Globus pallidus (tissue), 1 donor: ENCODE measurements at regions not wholly inside any gene's neighbourhood (a gene's known extent, or its start where the extent isn't known, plus 50 kb on each side); places are given as distances from the start of the nearest gene placed in this dataset.

Experiments used
- DNase-seq: peaks from one replicate; pipeline ENCODE4 v3.0.0-alpha.2; 2015; ENCODE audit warnings: low spot score

GRCh38 chr2:9137379-9138150 lies 69.0 kb upstream of the ASAP2 start:
- DNase-seq = no peak

DNA sequence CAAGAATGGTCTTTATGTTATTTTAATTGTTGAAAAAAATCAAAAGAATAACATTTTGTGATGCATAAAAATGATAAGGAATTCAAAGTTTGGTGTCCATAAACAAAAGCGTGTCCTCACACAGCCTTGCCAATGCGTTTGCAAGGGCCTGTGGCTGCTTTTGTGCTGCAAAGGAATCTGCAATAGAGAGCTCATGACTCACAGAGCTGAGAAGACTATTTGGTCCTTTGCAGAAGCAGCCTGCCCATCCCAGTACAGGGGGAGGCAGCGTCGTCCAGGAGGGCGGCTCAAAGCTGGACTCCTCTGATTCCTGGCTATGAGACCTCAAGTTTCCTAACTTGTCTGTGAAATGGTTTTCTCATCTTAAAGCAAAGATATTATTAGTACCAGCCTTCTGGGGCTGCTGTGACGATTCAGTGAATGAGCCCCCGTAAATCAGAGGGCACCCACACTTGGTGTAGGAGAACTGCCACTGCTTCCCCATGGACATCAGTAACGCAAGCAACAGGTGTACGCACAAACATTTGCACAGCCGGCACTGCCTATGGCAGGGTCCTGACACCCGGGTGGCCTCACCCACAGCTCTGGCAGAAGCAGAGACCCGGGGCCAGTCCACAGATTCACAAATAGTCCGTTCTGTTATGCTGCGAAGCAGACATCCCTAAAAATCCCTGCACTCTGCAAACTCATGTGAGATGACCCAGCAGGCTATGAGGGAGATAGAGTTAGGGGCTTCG lies 70.6 kb upstream of the ASAP2 start:
- no peak for DNase-seq

GRCh38 chr2:9127316-9127715 lies 79.3 kb upstream of the ASAP2 start:
- DNase-seq = no peak

- no peak for DNase-seq
Measured at GRCh38 chr2:9126540-9126939, 80.1 kb upstream of the ASAP2 start.

GRCh38 chr2:9124231-9124741 lies 82.3 kb upstream of the ASAP2 start:
- DNase-seq = no peak

DNA sequence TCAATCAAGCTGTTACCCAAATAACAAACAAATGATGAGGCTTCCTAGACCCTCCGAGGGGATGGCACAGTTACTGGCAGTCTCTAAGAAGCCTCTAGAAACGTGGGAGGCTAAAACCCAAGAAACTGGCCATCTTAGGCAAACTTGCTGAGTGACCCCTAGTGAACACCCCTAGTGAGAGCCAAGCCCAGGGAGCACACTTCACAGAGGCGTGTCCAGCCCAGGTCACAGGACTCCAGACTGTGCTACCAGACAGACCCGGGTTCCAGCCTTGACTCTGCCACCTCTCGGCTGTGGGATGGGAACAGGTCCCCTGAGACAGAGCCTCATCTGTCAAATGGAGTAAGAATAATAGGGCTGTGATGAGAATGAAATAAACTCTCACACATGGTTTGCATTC lies 83.5 kb upstream of the ASAP2 start:
- no peak for DNase-seq

DNA sequence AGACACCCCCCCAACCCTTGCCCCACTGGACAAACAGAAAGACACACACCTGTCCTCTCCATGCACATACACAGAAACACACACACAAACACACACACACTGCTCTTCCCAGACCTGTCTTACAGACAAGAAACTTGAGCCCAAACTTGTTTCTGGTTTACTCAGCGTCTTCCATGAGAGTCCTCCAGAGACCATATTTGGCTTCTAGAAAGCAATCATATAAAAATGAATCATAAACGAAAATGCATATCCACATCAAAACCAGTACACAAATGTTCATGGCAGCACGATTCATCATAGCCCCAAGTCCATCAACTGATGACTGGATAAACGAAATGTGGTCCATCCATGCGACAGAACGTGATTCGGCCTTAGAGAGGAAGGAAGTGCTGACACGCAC lies 84.2 kb upstream of the ASAP2 start:
- no peak for DNase-seq

DNA sequence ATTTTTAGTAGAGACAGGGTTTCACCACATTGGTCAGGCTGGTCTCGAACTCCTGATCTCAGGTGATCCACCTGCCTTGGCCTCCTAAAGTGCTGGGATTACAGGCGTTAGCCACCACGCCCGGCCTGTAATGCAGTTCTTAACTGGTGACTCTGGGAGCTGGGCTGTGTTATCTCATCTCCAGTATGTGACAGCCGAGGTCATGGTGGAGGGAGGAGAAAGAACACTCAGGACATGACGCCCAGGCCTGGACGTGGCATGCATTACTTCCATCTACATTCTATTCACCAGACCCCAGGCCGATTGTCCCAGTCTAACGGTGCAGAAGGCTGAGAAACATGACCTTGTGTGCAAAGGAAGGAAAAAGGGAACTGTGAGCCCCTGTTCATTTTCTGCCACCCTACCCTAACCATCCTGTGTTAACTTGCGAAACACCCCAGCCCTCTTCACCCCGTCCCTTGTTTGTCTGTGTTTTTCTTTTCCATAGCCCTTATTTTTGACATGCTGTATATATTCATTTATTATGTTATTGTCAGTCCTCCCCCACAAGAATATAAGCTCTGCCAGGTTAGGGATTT lies 88.1 kb upstream of the ASAP2 start:
- no peak for DNase-seq

DNA sequence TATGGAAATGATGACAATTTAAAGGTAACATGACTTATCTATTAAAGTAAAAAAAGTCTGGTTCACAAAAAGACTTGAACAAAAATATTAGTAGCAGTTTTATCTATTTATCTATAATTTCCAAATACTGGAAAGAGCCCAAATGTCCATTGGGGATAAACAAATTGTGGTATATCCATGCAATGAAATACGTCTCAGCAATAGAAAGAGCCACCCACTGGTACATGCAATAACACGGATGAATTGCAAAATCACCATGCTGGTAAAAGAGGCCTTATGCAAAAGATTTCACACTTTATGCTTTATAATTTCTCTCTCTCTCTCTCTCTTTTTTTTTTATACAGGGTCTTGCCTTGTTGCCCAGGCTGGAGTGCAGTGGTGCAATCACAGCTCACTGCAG lies 91.4 kb upstream of the ASAP2 start:
- DNase-seq = no peak

- no peak for DNase-seq
Measured at GRCh38 chr2:9114458-9114857, 92.2 kb upstream of the ASAP2 start.

DNA sequence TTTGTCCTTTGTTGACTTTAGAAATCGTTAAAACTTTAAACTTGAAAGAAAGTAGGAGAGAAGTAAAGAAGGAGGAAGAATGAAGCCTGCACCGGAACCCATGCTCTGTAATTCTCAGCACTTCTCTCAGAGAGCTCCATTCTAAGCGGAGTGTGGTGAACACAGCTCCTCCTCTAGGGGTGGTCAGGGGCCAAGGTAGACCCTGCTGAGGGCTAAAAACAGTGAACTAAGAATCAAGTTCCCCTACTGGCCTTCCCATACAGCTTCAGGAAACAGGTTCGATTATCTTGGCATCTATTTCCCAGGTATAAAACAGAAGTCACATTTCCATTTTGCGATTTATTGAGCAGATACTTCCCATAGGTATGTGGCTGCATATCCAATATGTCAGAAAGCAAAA lies 92.7 kb upstream of the ASAP2 start:
- no peak for DNase-seq

DNA sequence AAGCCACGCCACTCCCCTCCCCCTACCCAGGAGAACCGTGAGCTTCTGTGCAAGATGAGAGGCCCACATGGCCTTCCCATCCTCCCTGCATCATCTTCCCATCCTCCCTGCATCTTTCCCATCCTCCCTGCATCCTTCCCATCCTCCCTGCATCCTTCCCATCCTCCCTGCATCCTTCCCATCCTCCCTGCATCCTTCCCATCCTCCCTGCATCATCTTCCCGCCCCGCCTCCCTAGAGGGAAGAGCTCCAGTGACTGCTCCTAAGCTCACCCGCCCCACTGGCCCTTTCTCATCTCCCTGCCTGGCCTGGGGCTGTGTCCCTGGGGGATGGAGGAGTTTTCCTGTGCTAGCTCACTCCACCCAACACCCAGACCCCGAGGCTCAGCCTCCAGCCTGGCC lies 93.3 kb upstream of the ASAP2 start:
- no peak for DNase-seq

DNA sequence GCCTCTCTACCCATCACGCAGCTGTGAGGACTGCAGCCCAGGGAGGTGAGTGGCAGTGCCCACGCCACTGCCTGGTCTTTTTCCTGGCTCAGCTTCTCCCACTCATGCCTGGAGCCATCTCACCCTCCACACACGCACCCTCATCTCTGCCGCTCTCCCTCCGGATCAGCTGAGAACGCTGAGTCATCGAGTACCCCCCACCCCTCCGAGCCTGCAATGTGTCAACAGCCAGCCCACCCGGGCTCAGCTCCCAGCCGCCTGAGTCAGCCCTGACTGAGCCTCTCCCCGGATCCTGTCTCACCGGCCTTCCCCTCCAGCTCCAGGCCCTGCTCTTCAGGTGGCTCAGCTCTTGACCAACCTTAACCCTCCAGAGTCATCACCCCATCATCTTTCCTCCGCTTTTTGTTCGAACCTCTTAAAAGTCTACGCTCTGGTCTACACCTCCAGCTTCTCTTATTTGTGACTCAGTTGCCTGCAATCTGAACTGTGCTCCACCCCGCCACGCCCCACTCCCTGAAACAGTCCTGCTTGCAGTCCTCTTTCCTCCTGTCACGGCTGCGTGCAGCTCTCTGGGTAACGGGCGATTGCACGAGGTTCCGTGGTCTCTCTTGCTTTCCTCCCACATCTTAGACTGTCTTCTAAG lies 94.4 kb upstream of the ASAP2 start:
- DNase-seq = no peak

GRCh38 chr2:9110893-9111569 lies 95.6 kb upstream of the ASAP2 start:
- DNase-seq = no peak

DNA sequence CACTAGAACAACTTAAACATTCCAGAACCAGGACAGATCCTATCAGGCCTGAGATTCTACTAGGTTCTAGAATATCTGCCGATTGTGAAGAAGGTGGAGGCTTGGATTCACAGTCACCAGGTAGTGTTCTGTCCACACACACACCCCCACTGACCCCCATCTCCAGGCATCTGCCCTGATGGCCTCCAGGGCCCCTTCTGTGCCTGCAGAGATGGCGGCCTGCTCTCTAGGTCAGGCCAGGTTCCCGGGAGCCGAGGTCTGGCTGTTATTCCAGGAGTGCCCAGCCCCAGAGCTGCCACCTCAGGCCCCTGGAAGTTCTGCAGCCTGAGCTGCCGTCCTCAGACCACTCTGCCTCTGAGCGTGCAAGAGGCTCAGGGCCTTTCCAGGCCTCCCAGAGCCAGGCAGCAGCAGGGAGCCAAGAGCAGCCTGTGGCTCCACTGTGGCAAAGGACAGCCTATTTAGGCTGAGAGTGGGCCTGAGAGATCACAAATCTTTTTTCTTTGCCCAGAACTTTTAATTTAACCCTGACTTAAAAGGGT lies 96.2 kb upstream of the ASAP2 start:
- DNase-seq = no peak

DNA sequence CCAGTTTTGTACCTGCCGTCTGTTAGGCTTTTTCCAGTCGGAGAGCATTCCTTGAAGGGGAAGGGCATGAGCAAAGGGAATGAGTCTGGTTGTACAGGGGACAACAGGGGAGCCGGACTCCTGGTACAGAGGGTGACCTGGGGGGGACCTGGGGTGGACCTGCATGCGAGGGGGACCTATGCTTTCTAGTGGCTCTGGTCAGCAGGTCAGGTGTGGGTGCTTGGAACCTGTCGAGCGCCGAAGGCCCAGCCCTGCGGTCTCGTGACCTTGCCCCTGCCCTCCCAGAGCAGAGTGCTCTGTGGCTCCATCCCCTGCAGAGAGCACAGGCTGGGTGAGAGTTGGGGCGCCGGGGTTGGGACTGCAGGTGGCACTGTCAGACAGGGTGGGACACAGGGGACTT lies 96.7 kb upstream of the ASAP2 start:
- DNase-seq = no peak

GRCh38 chr2:9108210-9108967 lies 98.2 kb upstream of the ASAP2 start:
- no peak for DNase-seq

DNA sequence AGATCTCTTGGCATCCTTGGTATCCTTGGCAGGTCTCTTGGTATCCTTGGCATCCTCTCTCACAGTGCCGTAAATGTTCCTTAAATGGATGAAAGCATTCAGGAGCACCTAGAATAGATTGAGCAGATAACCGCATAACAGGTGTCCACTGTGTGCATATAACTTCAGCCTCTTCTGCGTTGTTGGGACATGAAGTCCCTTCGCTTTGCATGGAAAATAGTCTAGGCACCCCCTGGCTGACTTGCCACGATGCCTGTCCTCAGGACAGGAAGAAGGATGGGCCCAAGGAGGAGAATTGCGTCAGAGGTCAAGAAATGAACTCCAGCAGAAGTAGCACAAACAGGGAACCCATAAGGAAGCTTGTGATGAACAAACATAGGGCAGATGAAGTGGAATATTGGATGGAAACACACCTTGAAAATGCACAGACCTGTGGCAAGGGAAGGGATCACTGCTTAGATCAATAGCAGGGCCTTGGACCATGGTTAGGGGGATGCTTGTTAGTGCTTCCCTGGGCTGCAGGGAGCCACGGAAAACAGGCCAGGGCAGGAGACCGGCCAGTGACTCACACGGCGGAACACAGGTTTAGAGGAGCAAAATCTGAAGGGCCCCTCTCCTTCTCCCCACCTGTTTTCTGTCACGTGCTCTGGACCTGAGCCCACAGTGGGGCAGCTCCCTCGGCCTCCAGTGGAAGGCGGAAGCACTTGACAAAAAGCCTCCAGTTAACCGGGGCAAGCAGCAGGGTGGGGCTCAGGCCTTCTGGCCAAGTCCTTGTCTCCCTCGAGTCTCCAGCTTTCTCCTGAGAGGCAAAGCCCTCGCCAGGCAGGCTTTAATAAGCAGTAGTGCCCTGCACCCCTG lies 99.2 kb upstream of the ASAP2 start:
- no peak for DNase-seq

GRCh38 chr2:9106338-9107167 lies 100.1 kb upstream of the ASAP2 start:
- no peak for DNase-seq
